GM21717 (cell line): ENCODE measurements at regions not wholly inside any gene's neighbourhood (a gene's known extent, or its start where the extent isn't known, plus 50 kb on each side); places are given as distances from the start of the nearest gene placed in this dataset.

ENCODE experiments used
- ATAC-seq: cut with Tn5 transposase; IDR thresholded peaks from one replicate; pipeline ENCODE4 v1.9.1; 2021; ENCODE audit warnings: mild to moderate bottlenecking, moderate library complexity; ENCODE audit not compliant: unreplicated experiment

GRCh38 chr6:88360203-88360797, 194.2 kb upstream of the CNR1 start:
- ATAC-seq: no peak

- no peak for ATAC-seq
Observed at GRCh38 chr6:88359530-88360202, 193.5 kb upstream of the CNR1 start.

GRCh38 chr6:88358846-88359245, 192.7 kb upstream of the CNR1 start:
- ATAC-seq: no peak

- no peak for ATAC-seq
Observed at GRCh38 chr6:88349511-88349910, 183.4 kb upstream of the CNR1 start.

- no peak for ATAC-seq
Observed at GRCh38 chr6:88342336-88342735, 176.2 kb upstream of the CNR1 start.

- ATAC-seq: no peak
Observed at GRCh38 chr6:88339761-88340160, 173.6 kb upstream of the CNR1 start.

- no peak for ATAC-seq
Observed at GRCh38 chr6:88321306-88321705, 155.2 kb upstream of the CNR1 start.

- ATAC-seq: no peak
Observed at GRCh38 chr6:88311561-88311960, 145.4 kb upstream of the CNR1 start.

- ATAC-seq: no peak
Observed at GRCh38 chr6:88304520-88304919, 138.4 kb upstream of the CNR1 start.

- no peak for ATAC-seq
Observed at GRCh38 chr6:88302769-88303225, 136.7 kb upstream of the CNR1 start.

GRCh38 chr6:88301888-88302768, 136.0 kb upstream of the CNR1 start:
- no peak for ATAC-seq

- no peak for ATAC-seq
Observed at GRCh38 chr6:88301256-88301655, 135.1 kb upstream of the CNR1 start.

GRCh38 chr6:88298066-88298845, 132.1 kb upstream of the CNR1 start:
- no peak for ATAC-seq

- no peak for ATAC-seq
Observed at GRCh38 chr6:88296694-88297093, 130.5 kb upstream of the CNR1 start.

GRCh38 chr6:88295663-88296062, 129.5 kb upstream of the CNR1 start:
- no peak for ATAC-seq

- no peak for ATAC-seq
Observed at GRCh38 chr6:88294702-88295101, 128.6 kb upstream of the CNR1 start.

GRCh38 chr6:88290411-88290810, 124.3 kb upstream of the CNR1 start:
- ATAC-seq: no peak

- no peak for ATAC-seq
Observed at GRCh38 chr6:88287696-88288095, 121.5 kb upstream of the CNR1 start.

- no peak for ATAC-seq
Observed at GRCh38 chr6:88276331-88276730, 110.2 kb upstream of the CNR1 start.

- ATAC-seq: no peak
Observed at GRCh38 chr6:88268508-88268907, 102.4 kb upstream of the CNR1 start.

GRCh38 chr6:88266126-88266525, 100.0 kb upstream of the CNR1 start:
- ATAC-seq: no peak
